ENCODE measurements at regions not wholly inside any gene's neighbourhood (a gene's known extent, or its start where the extent isn't known, plus 50 kb on each side); places are given as distances from the start of the nearest gene placed in this dataset.

- no peak overlapping the region for H3K4me3 ChIP-seq (ENCODE audit: low read depth, low read length)
- TF ChIP-seq, protein P1, sequence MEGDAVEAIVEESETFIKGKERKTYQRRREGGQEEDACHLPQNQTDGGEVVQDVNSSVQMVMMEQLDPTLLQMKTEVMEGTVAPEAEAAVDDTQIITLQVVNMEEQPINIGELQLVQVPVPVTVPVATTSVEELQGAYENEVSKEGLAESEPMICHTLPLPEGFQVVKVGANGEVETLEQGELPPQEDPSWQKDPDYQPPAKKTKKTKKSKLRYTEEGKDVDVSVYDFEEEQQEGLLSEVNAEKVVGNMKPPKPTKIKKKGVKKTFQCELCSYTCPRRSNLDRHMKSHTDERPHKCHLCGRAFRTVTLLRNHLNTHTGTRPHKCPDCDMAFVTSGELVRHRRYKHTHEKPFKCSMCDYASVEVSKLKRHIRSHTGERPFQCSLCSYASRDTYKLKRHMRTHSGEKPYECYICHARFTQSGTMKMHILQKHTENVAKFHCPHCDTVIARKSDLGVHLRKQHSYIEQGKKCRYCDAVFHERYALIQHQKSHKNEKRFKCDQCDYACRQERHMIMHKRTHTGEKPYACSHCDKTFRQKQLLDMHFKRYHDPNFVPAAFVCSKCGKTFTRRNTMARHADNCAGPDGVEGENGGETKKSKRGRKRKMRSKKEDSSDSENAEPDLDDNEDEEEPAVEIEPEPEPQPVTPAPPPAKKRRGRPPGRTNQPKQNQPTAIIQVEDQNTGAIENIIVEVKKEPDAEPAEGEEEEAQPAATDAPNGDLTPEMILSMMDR (conservative IDR thresholded peaks at IDR 0.05; ENCODE audit: low read depth, low read length) = peak; percentile 7
Measured at GRCh38 chr5:153905219-153905618, 133.5 kb downstream of the FAM114A2 start.

DNA sequence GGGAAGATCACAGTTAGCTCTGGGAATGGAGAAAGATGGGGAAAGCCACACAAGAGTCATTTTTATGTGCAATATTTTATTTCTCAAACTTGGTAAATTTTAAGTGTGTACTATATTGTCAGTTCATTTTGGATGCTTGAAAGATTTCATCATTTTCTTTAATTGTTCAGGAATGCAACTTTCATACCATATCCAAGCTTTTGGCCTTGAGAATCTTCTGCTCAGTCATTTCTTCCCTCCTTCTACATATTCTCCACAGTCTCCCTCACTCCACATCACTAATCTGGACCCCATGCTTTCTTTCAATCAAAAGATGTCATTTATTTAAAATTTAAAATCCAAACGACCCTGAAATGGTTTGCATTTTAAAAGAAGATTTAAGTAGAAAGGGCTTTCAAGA, 135.4 kb downstream of the FAM114A2 start:
- DNase-seq (ENCODE audit: low read depth) = peak; percentile 4
- TF ChIP-seq, protein P1 (conservative IDR thresholded peaks at IDR 0.05; ENCODE audit: low read depth, low read length) = no peak

More at GRCh38 chr5:153905219-153905618, 133.5 kb downstream of the FAM114A2 start:
- peak; percentile 7 for DNase-seq (ENCODE audit: low read depth)

GRCh38 chr5:153902016-153902415, 136.7 kb downstream of the FAM114A2 start:
- TF ChIP-seq, protein P1 (conservative IDR thresholded peaks at IDR 0.05; ENCODE audit: low read depth, low read length) = no peak
- H3K4me3 ChIP-seq (ENCODE audit: low read depth, low read length) = no peak overlapping the region
- DNase-seq (ENCODE audit: low read depth) = no peak

More for the DNA sequence above, 135.4 kb downstream of the FAM114A2 start:
- no peak overlapping the region for H3K4me3 ChIP-seq (ENCODE audit: low read depth, low read length)

- no peak overlapping the region for H3K4me3 ChIP-seq (ENCODE audit: low read depth, low read length)
- TF ChIP-seq, protein P1 (conservative IDR thresholded peaks at IDR 0.05; ENCODE audit: low read depth, low read length) = no peak
- no peak for DNase-seq (ENCODE audit: low read depth)
Measured at GRCh38 chr5:153901449-153901848, 137.3 kb downstream of the FAM114A2 start.

GRCh38 chr5:153900703-153901395, 137.9 kb downstream of the FAM114A2 start:
- TF ChIP-seq, protein P1 (conservative IDR thresholded peaks at IDR 0.05; ENCODE audit: low read depth, low read length) = no peak
- H3K4me3 ChIP-seq (ENCODE audit: low read depth, low read length) = no peak overlapping the region
- DNase-seq (ENCODE audit: low read depth) = peak; percentile 57

DNA sequence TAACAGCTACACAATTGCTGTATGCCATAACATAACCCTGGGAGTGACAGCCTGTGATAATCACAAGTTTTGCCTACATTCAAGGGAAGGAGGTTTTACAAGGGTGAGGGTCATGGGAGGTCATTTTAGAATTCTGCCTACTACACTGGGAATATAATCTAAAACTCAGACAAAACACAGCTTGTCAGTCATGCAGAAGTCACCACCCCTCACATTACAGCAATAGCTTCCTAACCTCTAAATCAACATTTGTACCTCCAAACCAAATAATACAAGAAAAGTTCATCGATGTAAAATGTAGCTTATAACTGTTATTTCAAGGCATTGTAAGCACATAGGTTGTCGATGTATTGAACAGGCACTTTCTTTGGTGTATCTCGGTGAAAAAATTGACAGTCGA, 139.0 kb downstream of the FAM114A2 start:
- TF ChIP-seq, protein P1 (conservative IDR thresholded peaks at IDR 0.05; ENCODE audit: low read depth, low read length) = no peak
- no peak overlapping the region for H3K4me3 ChIP-seq (ENCODE audit: low read depth, low read length)
- no peak for DNase-seq (ENCODE audit: low read depth)

DNA sequence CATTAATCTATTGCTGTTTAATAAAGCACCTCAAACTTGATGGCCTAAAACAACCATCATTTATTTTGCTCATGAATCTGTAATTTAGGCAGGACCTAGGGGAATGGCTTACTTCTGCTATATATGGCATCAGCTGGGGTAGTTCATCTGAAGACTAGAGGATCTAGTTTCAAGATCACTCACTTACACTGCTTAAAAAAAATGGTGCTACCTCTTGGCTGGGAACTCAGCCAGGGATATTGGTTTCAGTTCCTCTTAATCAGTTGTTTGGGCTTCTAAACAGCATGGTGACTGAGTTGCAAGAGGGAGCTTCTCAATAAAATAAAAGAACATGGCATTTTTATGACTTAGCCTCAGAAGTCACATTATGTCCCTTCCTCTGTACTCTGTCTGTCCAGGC, 142.0 kb downstream of the FAM114A2 start:
- peak; percentile 66 for DNase-seq (ENCODE audit: low read depth)
- H3K4me3 ChIP-seq (ENCODE audit: low read depth, low read length) = no peak overlapping the region
- TF ChIP-seq, protein P1 (conservative IDR thresholded peaks at IDR 0.05; ENCODE audit: low read depth, low read length) = no peak

All from choroid plexus epithelial cell (primary cell).